ENCODE measurements at regions not wholly inside any gene's neighbourhood (a gene's known extent, or its start where the extent isn't known, plus 50 kb on each side); places are given as distances from the start of the nearest gene placed in this dataset.
A peak's percentile ranks its signal among the peaks of the same experiment; 100 is the strongest.

GRCh38 chr20:56957737-56958553 lies 308.5 kb downstream of the BMP7 start:
- DNase-seq (ENCODE audit: low read depth), result peak; percentile 38

DNA sequence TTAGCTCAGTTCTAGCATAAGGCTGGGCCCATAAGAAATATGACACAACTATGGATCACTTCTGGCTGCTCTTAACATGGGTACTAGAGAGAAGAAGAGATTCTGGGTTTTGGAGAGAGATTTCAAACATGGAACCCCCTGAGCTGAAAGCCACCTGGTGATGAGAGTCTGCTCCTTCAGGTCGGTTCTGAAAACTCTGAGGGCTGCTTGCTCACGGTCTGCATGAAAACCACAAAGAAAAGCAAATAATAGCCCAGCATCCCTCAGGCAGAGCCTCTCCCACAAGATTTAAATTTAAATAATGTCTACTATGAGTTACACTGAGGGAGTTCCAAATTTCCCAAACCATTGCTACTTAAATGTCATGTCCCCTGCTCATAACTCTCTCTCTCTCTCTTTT lies 301.5 kb downstream of the BMP7 start:
- DNase-seq (ENCODE audit: low read depth), result no peak

DNA sequence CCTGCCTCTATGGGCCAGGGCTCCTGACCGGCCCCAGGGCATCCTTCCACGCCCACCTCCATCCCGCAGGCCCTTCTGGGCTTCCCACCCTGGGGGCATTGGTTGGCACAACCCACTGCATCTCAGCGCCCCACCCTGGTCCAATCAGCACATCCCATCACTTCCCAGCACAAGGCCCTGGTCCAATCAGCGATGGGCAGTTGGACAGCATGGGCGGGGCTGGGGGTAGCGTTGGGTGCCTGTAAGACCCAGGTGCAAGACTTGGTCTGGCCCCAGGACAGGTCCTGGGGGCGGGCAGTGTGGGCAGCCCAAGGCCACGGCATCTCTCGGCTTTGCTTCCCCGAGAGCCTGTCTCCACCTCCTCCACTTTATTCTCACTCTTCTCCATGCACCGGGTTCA lies 298.5 kb downstream of the BMP7 start:
- DNase-seq (ENCODE audit: low read depth), result no peak

DNA sequence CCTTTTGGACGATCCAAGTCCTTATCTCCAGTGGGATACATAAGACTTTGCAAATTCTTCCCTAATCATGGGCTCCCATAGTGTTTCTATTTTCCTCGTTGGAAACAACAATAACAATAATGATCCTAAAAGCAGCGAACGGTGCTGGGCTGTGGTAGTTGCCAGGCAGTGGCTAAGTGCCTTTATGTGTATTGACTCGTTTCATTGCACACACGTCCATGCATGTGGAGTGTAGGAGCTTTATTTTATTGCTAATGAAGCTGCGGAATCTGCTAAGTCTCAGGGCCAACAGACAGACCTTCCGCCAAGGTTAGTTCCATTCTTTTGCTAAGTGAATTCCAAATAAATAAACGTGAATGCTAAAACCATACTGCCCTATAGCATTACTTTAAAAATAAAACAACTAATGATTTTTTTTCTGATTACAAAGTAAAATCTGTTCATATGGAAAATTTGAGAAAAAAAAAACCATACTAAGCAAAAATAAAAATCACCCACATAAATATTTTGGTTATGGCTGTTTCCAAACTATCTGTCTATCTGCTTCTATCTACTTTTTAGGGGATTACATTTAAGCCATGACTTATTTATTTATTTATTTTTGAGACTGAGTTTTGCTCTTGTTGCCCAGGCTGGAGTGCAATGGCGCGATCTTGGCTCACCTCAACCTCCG lies 297.9 kb downstream of the BMP7 start:
- no peak for DNase-seq (ENCODE audit: low read depth)

DNA sequence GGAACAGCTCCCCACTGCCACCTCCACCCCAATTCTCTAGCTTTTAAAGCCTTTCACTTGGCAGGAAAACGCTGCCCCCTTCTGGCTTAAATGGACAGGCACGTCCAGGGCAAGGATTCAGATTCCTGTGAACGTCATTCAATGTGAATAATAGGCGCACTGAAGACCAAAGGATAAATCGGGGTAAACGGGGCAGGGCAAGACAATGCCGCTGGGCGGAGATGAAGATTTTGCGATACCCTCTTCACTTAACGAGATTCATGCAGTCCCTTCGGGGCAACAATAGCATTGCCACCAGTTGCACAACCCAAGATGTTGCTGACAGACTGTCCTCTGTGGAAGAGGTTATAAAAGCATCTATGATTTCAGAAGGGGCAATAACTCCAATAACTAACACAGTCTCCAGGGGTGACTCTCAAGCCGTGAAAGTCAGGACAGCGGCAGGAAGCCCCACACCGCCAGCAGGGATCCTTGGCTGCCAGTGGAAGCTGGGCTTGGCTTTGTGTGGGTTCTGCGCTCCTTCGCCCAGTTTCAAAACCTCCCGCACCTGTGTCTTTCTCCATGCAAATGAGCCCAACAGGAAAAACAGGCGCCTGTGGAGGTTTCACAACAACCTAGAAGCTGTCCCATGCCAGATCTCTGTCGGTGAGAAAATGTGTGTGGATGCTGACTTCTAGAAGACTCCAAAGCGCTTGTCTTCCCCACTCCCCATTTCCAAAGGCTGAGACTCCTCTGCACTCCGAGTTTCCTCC lies 291.8 kb downstream of the BMP7 start:
- DNase-seq (ENCODE audit: low read depth), result peak; percentile 88

GRCh38 chr20:56975838-56976237 lies 290.6 kb downstream of the BMP7 start:
- no peak for DNase-seq (ENCODE audit: low read depth)

DNA sequence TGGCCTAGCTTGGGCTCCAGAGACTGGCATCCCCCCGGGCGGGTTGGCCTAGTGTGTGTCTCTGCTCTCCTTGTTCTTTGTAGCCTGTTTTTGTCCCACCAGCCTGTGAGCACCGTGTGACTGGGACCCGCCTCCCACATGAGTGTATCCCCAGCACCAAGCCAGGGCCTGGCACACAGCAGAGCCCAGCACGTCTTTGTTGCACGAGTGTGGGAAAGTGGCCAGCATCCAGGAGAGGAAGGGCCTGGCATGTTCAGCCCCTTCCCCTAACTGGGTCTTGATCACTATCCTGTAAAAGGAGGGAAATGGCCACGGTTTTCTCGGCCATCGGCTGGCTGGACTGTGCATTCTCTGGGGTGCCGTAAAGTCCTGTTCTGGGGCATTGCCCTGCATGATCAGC lies 290.1 kb downstream of the BMP7 start:
- no peak for DNase-seq (ENCODE audit: low read depth)

GRCh38 chr20:56978475-56978874 lies 288.0 kb downstream of the BMP7 start:
- no peak for DNase-seq (ENCODE audit: low read depth)

GRCh38 chr20:56979125-56979524 lies 287.3 kb downstream of the BMP7 start:
- DNase-seq (ENCODE audit: low read depth), result no peak

DNA sequence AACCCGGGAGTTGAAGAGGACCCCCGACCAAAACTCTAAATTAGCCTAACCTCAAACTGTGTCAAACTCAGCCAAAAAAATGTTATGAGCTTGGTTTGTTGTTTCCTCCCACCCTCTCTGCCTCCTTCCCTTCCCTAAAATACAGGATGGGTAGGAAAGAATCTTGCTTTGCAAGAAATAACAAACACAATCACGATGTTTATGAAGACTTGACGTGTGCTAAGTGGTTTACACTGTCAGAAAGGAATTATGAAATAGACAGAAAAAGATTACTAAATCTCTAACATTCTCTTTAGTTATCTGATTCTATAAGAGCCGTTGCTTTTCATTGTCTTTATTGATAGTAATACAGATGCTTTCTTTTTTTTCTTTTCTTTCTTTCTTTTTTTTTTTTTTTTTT lies 285.1 kb downstream of the BMP7 start:
- DNase-seq (ENCODE audit: low read depth), result no peak

GRCh38 chr20:56983813-56984212 lies 282.6 kb downstream of the BMP7 start:
- no peak for DNase-seq (ENCODE audit: low read depth)

GRCh38 chr20:56985066-56985685 lies 281.3 kb downstream of the BMP7 start:
- DNase-seq (ENCODE audit: low read depth), result peak; percentile 82

GRCh38 chr20:56986476-56986875 lies 280.0 kb downstream of the BMP7 start:
- DNase-seq (ENCODE audit: low read depth), result no peak

- DNase-seq (ENCODE audit: low read depth), result peak; percentile 100
Observed at GRCh38 chr20:56986931-56987720, 279.3 kb downstream of the BMP7 start.

DNA sequence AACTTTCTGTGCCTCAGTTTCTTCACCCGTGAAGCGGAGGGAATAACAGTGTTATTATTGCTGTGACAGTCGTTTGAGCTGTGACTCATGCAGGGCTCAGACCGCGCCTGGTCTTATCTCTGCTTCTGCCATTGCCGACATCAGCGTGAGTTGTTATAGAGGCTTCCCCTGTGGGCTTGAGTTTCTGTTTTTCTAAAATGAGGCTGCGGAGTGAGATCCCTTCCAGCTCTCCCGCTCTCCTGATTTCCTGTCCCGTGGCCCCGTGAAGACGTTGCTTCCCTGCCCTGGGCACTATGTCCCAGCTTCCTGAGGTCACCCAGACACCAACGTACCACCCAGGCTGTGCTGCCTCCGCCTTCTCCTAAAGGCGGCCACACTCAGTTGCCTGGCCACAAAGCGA lies 278.5 kb downstream of the BMP7 start:
- DNase-seq (ENCODE audit: low read depth), result peak; percentile 100

DNA sequence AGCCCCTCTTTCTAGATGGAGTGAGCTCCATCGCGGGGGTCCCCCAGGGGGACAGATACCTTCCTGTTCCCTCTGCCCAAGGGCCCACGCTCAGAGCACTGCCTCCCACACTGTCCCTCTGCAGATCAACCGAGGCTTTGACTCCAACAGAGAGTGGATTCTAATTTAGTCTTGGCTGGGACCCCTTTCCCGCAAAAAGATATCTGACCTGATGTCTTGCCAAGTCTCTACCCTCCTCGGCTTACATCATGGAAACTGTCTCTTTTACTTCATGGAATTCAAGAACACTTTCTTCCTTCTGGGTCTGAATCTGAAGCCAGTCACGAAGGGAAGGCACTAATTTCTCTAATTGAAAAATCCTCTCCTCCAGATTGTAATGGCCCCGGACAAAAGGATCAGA lies 278.0 kb downstream of the BMP7 start:
- peak; percentile 86 for DNase-seq (ENCODE audit: low read depth)

- peak; percentile 76 for DNase-seq (ENCODE audit: low read depth)
Observed at GRCh38 chr20:56989516-56989915, 276.9 kb downstream of the BMP7 start.

GRCh38 chr20:56993020-56993559 lies 273.4 kb downstream of the BMP7 start:
- no peak for DNase-seq (ENCODE audit: low read depth)

- no peak for DNase-seq (ENCODE audit: low read depth)
Observed at GRCh38 chr20:56994006-56994405, 272.4 kb downstream of the BMP7 start.

GRCh38 chr20:56995149-56995548 lies 271.3 kb downstream of the BMP7 start:
- no peak for DNase-seq (ENCODE audit: low read depth)

GRCh38 chr20:56995635-56996075 lies 270.8 kb downstream of the BMP7 start:
- DNase-seq (ENCODE audit: low read depth), result no peak

Measured in RPMI7951 (cell line).